Left ventricle myocardium inferior (tissue), 1 donor: ENCODE measurements at regions not wholly inside any gene's neighbourhood (a gene's known extent, or its start where the extent isn't known, plus 50 kb on each side); places are given as distances from the start of the nearest gene placed in this dataset.

Source experiments
- DNase-seq: peaks from one replicate; pipeline ENCODE4 v3.0.0-alpha.2; 2020
- H3K27ac ChIP-seq: fragments of 200-600 bp; replicated peaks from 2 replicates; pipeline ENCODE4 v1.8.0; 2021
- H3K27me3 ChIP-seq: fragments of 200-600 bp; 2 replicates; pipeline ENCODE4 v1.8.0; 2021; ENCODE audit warnings: low read depth
- H3K36me3 ChIP-seq: fragments of 200-600 bp; 2 replicates; pipeline ENCODE4 v1.8.0; 2021
- H3K4me1 ChIP-seq: fragments of 200-600 bp; 2 replicates; pipeline ENCODE4 v1.8.0; 2021
- H3K4me3 ChIP-seq: fragments of 200-600 bp; 2 replicates; pipeline ENCODE4 v1.8.0; 2021; ENCODE audit warnings: mild to moderate bottlenecking, moderate library complexity
- H3K9me3 ChIP-seq: fragments of 200-600 bp; replicated peaks from 2 replicates; pipeline ENCODE4 v1.8.0; 2021
- intact Hi-C: fragments of 100-400 bp; cut with micrococcal nuclease; formaldehyde crosslinking; loops from one replicate; pipeline ENCODE4 v1.11.0; 2022
- TF ChIP-seq, protein P1 (sequence below): fragments of 200-600 bp; IDR thresholded peaks from 2 replicates; pipeline ENCODE4 v1.8.0; 2021; ENCODE audit warnings: antibody characterized with exemption, mild to moderate bottlenecking, borderline replicate concordance
- donor health status: DM: no; HTN: yes; CAD: no; lungs with severe emphysema.

GRCh38 chr20:52610749-52611148 lies 361.4 kb upstream of the TSHZ2 start:
- TF ChIP-seq, protein P1, sequence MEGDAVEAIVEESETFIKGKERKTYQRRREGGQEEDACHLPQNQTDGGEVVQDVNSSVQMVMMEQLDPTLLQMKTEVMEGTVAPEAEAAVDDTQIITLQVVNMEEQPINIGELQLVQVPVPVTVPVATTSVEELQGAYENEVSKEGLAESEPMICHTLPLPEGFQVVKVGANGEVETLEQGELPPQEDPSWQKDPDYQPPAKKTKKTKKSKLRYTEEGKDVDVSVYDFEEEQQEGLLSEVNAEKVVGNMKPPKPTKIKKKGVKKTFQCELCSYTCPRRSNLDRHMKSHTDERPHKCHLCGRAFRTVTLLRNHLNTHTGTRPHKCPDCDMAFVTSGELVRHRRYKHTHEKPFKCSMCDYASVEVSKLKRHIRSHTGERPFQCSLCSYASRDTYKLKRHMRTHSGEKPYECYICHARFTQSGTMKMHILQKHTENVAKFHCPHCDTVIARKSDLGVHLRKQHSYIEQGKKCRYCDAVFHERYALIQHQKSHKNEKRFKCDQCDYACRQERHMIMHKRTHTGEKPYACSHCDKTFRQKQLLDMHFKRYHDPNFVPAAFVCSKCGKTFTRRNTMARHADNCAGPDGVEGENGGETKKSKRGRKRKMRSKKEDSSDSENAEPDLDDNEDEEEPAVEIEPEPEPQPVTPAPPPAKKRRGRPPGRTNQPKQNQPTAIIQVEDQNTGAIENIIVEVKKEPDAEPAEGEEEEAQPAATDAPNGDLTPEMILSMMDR = no peak
- no peaks in the 10 kb centered on the region for H3K36me3 ChIP-seq
- no peak for DNase-seq
- H3K4me1 ChIP-seq = no peaks in the 10 kb centered on the region
- intact Hi-C loops = no loop called here
- no peak overlapping the region for H3K4me3 ChIP-seq
- no peak overlapping the region for H3K27ac ChIP-seq
- peaks cover 16% of the 10 kb centered on the region for H3K27me3 ChIP-seq
- H3K9me3 ChIP-seq = no peaks in the 10 kb centered on the region

DNA sequence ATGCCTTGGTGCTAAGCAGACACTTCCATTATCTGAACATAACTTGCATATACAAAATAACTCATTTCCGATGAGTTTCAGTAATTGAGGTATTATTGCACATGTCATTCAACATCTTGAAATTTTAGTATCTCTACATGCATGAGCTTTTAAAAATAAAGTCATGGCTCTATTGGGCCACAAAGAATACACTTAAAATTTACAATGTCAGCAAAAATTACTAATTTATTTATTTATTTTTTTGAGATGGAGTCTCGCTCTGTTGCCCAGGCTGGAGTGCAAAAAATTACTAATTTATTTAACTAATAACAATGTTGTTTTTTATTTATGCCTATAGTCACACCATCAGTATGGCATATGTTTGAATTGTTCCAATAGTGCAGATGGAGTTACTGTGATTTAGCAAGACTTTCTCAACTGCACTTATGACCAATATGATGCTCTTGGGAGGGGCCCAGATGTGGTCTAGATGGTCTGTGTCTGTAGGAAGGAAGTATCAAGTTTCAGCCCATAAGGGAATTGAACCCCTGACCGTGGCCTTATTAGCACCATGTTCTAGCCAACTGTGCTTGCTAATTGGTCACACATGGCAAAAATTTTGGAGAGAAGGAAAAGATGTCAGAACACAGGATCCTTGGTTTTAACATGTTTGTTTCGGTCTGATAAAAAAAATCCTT lies 370.7 kb upstream of the TSHZ2 start:
- no peak overlapping the region for H3K27ac ChIP-seq
- TF ChIP-seq, protein P1 = no peak
- intact Hi-C loops = no loop called here
- peaks cover 24% of the 10 kb centered on the region for H3K9me3 ChIP-seq
- H3K4me3 ChIP-seq = no peak overlapping the region
- no peak for DNase-seq
- H3K4me1 ChIP-seq = no peaks in the 10 kb centered on the region
- H3K36me3 ChIP-seq = no peaks in the 10 kb centered on the region
- no peaks in the 10 kb centered on the region for H3K27me3 ChIP-seq

DNA sequence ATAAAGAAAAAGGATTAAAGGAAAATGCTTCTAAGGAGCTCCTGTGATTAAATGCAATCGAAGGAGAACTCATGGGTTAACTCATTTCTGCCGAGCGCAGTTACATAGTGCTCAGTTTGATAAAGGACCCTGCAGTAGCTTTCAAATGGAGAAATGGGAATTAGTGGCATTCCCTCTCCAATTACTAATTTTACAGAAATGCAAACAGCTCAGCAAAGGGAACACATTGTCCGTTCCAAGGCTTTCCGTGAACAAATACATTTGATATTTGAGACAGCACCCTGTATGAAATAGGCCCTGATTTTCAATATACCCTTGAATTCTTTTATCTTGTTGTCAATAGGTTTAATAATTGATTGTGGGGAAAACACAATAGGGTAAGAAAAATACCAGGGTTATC lies 375.9 kb upstream of the TSHZ2 start:
- no peaks in the 10 kb centered on the region for H3K4me1 ChIP-seq
- TF ChIP-seq, protein P1 = no peak
- intact Hi-C loops = no loop called here
- no peak overlapping the region for H3K4me3 ChIP-seq
- no peak for DNase-seq
- H3K27me3 ChIP-seq = peaks cover under 1% of the 10 kb centered on the region
- peaks cover 12% of the 10 kb centered on the region for H3K9me3 ChIP-seq
- no peak overlapping the region for H3K27ac ChIP-seq
- H3K36me3 ChIP-seq = no peaks in the 10 kb centered on the region

DNA sequence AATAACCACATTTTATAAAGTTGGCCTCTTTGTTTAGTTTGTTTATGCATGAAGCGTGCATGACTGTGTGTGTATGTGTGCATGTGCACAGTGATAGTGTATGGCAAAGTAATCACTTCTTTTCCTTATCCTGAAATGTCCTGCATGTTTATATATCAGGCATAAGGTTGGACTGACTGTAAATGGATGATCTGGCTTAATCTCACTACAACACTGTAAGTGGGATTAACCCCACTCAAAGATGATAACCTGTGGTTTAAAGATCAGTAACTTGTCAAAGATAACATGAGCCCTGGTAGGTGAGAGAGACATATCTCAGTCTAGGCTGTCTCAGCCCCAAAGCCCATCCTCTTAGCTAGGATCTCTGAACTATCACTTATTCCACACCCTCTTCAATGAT lies 376.6 kb upstream of the TSHZ2 start:
- H3K4me3 ChIP-seq = no peak overlapping the region
- H3K27ac ChIP-seq = no peak overlapping the region
- peaks cover 6% of the 10 kb centered on the region for H3K27me3 ChIP-seq
- TF ChIP-seq, protein P1 = no peak
- no peak for DNase-seq
- no peaks in the 10 kb centered on the region for H3K36me3 ChIP-seq
- H3K4me1 ChIP-seq = no peaks in the 10 kb centered on the region
- H3K9me3 ChIP-seq = peaks cover 5% of the 10 kb centered on the region
- intact Hi-C loops = no loop called here

DNA sequence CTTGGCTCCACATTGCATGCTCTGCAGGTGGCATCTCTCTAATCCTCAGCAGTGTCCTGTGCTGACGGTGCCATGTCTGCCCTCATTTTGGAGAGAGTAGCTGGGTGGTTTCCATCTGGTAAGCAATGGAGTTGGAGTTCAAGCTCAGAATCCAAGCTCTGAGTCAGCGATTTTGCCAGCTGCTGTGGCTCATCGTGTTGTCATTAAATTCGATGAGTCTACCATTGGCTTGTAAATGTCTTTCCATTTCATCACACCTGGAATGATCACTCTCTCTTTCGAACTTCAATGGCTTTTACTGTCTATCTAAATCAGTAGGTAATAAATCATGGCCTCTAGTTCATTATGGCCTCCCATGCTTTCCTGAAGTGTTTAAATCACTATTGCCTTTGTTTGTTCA lies 378.5 kb upstream of the TSHZ2 start:
- intact Hi-C loops = no loop called here
- no peaks in the 10 kb centered on the region for H3K4me1 ChIP-seq
- no peak overlapping the region for H3K27ac ChIP-seq
- no peak for DNase-seq
- no peaks in the 10 kb centered on the region for H3K9me3 ChIP-seq
- no peaks in the 10 kb centered on the region for H3K36me3 ChIP-seq
- TF ChIP-seq, protein P1 = no peak
- peaks cover 6% of the 10 kb centered on the region for H3K27me3 ChIP-seq
- H3K4me3 ChIP-seq = no peak overlapping the region

DNA sequence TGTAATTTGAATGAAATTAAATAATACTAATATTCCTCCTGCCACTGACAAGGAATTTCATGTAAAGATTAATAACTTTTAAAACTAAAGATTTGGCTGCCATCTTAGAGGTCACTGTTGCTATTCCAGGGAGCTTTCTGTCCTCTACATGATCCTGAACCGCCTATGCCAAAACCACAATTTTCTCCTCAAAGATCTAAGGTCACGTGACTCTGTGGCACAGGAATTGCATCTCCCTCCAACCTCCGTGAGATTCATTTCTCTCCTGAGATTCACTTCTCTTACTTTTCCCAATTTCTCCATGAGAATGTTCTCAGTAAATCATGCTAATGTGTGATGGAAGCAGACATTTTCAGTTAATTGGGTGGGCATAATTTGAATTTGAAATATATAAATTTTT lies 379.6 kb upstream of the TSHZ2 start:
- no peak for DNase-seq
- TF ChIP-seq, protein P1 = no peak
- no peaks in the 10 kb centered on the region for H3K9me3 ChIP-seq
- no peak overlapping the region for H3K27ac ChIP-seq
- H3K4me3 ChIP-seq = no peak overlapping the region
- no peaks in the 10 kb centered on the region for H3K36me3 ChIP-seq
- intact Hi-C loops = no loop called here
- H3K4me1 ChIP-seq = no peaks in the 10 kb centered on the region
- H3K27me3 ChIP-seq = peaks cover 6% of the 10 kb centered on the region
